ENCODE measurements at regions not wholly inside any gene's neighbourhood (a gene's known extent, or its start where the extent isn't known, plus 50 kb on each side); places are given as distances from the start of the nearest gene placed in this dataset.

GRCh38 chr12:113548467-113548866 is 76.8 kb upstream of the LHX5 start:
- TF ChIP-seq CTCF (IDR thresholded peaks at IDR 0.05) (no peak), POLR2A (IDR thresholded peaks at IDR 0.05) (no peak)
